ENCODE measurements at regions not wholly inside any gene's neighbourhood (a gene's known extent, or its start where the extent isn't known, plus 50 kb on each side); places are given as distances from the start of the nearest gene placed in this dataset.

GRCh38 chr1:242761556-242761955 is 237.1 kb upstream of the PLD5 start:
- Mint-ChIP-seq H3K36me3 (ENCODE audit: low read depth) (no peaks in the 10 kb centered on the region), H3K4me1 (no peaks in the 10 kb centered on the region), H3K27me3 (ENCODE audit: low read depth) (no peaks in the 10 kb centered on the region), H3K27ac (no peak overlapping the region), H3K9me3 (peaks cover 31% of the 10 kb centered on the region), H3K4me3 (no peak overlapping the region)
- TF ChIP-seq CTCF (IDR thresholded peaks at IDR 0.05; ENCODE audit: unreplicated experiment in 3 of 3), result no peak

- no peak for TF ChIP-seq CTCF (IDR thresholded peaks at IDR 0.05; ENCODE audit: unreplicated experiment in 3 of 3)
- H3K27ac Mint-ChIP-seq, result no peak overlapping the region
- H3K4me3 Mint-ChIP-seq, result no peak overlapping the region
- H3K4me1 Mint-ChIP-seq, result no peaks in the 10 kb centered on the region
- peaks cover 9% of the 10 kb centered on the region for H3K9me3 Mint-ChIP-seq
- H3K27me3 Mint-ChIP-seq (ENCODE audit: low read depth), result no peaks in the 10 kb centered on the region
- H3K36me3 Mint-ChIP-seq (ENCODE audit: low read depth), result no peaks in the 10 kb centered on the region
Measured at GRCh38 chr1:242754926-242755325, 230.4 kb upstream of the PLD5 start.

GRCh38 chr1:242754125-242754524 is 229.6 kb upstream of the PLD5 start:
- no peak overlapping the region for H3K4me3 Mint-ChIP-seq
- no peaks in the 10 kb centered on the region for H3K36me3 Mint-ChIP-seq (ENCODE audit: low read depth)
- H3K27ac Mint-ChIP-seq, result no peak overlapping the region
- no peaks in the 10 kb centered on the region for H3K4me1 Mint-ChIP-seq
- no peaks in the 10 kb centered on the region for H3K27me3 Mint-ChIP-seq (ENCODE audit: low read depth)
- H3K9me3 Mint-ChIP-seq, result peaks cover 9% of the 10 kb centered on the region
- no peak for TF ChIP-seq CTCF (IDR thresholded peaks at IDR 0.05; ENCODE audit: unreplicated experiment in 3 of 3)

GRCh38 chr1:242747233-242747632 is 222.7 kb upstream of the PLD5 start:
- Mint-ChIP-seq H3K27ac (no peak overlapping the region), H3K4me3 (no peak overlapping the region), H3K4me1 (peaks cover 20% of the 10 kb centered on the region), H3K9me3 (no peaks in the 10 kb centered on the region), H3K27me3 (ENCODE audit: low read depth) (peaks cover 5% of the 10 kb centered on the region), H3K36me3 (ENCODE audit: low read depth) (no peaks in the 10 kb centered on the region)
- no peak for TF ChIP-seq CTCF (IDR thresholded peaks at IDR 0.05; ENCODE audit: unreplicated experiment in 3 of 3)

GRCh38 chr1:242745079-242745478 is 220.6 kb upstream of the PLD5 start:
- Mint-ChIP-seq H3K36me3 (ENCODE audit: low read depth) (no peaks in the 10 kb centered on the region), H3K27me3 (ENCODE audit: low read depth) (peaks cover 5% of the 10 kb centered on the region), H3K9me3 (peaks cover 7% of the 10 kb centered on the region), H3K27ac (peak overlapping the region; percentile 31 to 76 (median 63)), H3K4me3 (no peak overlapping the region), H3K4me1 (peaks cover 20% of the 10 kb centered on the region)
- no peak for TF ChIP-seq CTCF (IDR thresholded peaks at IDR 0.05; ENCODE audit: unreplicated experiment in 3 of 3)

GRCh38 chr1:242743983-242744780 is 219.7 kb upstream of the PLD5 start:
- no peak for TF ChIP-seq CTCF (IDR thresholded peaks at IDR 0.05; ENCODE audit: unreplicated experiment in 3 of 3)
- H3K27ac Mint-ChIP-seq, result peak overlapping the region; percentile 31 to 76 (median 63)
- H3K9me3 Mint-ChIP-seq, result peaks cover 7% of the 10 kb centered on the region
- H3K27me3 Mint-ChIP-seq (ENCODE audit: low read depth), result peaks cover 5% of the 10 kb centered on the region
- no peak overlapping the region for H3K4me3 Mint-ChIP-seq
- H3K4me1 Mint-ChIP-seq, result peaks cover 22% of the 10 kb centered on the region
- H3K36me3 Mint-ChIP-seq (ENCODE audit: low read depth), result no peaks in the 10 kb centered on the region

Data from nephron (organoid).